Hepatocyte (in vitro differentiated cells): ENCODE measurements at regions not wholly inside any gene's neighbourhood (a gene's known extent, or its start where the extent isn't known, plus 50 kb on each side); places are given as distances from the start of the nearest gene placed in this dataset.

Experiments
- DNase-seq: peaks from one replicate; pipeline ENCODE4 v3.0.0-alpha.2; 2016; ENCODE audit warnings: low spot score
- H2AFZ ChIP-seq: fragments of 200-600 bp; sonication (generic); 2 replicates; pipeline ENCODE4 v1.6.0; 2016; ENCODE audit warnings: antibody characterized with exemption, mild to moderate bottlenecking
- H3K27ac ChIP-seq: fragments of 200-600 bp; sonication (generic); 2 replicates; pipeline ENCODE4 v1.5.1; 2016; ENCODE audit warnings: mild to moderate bottlenecking
- H3K27me3 ChIP-seq: fragments of 200-600 bp; sonication (generic); 2 replicates; pipeline ENCODE4 v1.6.1; 2016
- H3K36me3 ChIP-seq: fragments of 200-600 bp; sonication (generic); replicated peaks from 2 replicates; pipeline ENCODE4 v1.5.1; 2016; ENCODE audit warnings: low read depth; ENCODE audit not compliant: insufficient read depth
- H3K4me1 ChIP-seq: fragments of 200-600 bp; sonication (generic); 2 replicates; pipeline ENCODE4 v1.5.1; 2016; ENCODE audit warnings: mild to moderate bottlenecking, moderate library complexity; ENCODE audit not compliant: insufficient read depth
- H3K4me2 ChIP-seq: fragments of 200-600 bp; sonication (generic); 2 replicates; pipeline ENCODE4 v1.6.0; 2016
- H3K4me3 ChIP-seq: fragments of 200-600 bp; sonication (generic); 2 replicates; pipeline ENCODE4 v1.5.1; 2016; ENCODE audit warnings: mild to moderate bottlenecking
- H3K79me2 ChIP-seq: fragments of 200-600 bp; sonication (generic); 2 replicates; pipeline ENCODE4 v1.6.0; 2017; ENCODE audit warnings: mild to moderate bottlenecking
- H3K9me2 ChIP-seq: fragments of 200-600 bp; sonication (generic); replicated peaks from 2 replicates; pipeline ENCODE4 v1.6.0; 2017; ENCODE audit warnings: mild to moderate bottlenecking; ENCODE audit not compliant: insufficient read depth
- H3K9me3 ChIP-seq: fragments of 200-600 bp; sonication (generic); 2 replicates; pipeline ENCODE4 v1.5.1; 2016; ENCODE audit warnings: low read depth, mild to moderate bottlenecking
- H4K20me1 ChIP-seq: fragments of 200-600 bp; sonication (generic); 2 replicates; pipeline ENCODE4 v1.6.0; 2016; ENCODE audit warnings: mild to moderate bottlenecking; ENCODE audit not compliant: insufficient read depth, poor library complexity, severe bottlenecking
- CTCF ChIP-seq: fragments of 200-600 bp; sonication (generic); IDR thresholded peaks from 2 replicates; pipeline ENCODE4 v1.5.1; 2016; ENCODE audit warnings: antibody characterized with exemption, mild to moderate bottlenecking; ENCODE audit not compliant: poor library complexity
- EZH2 ChIP-seq: fragments of 200-600 bp; sonication (generic); IDR thresholded peaks from 2 replicates; pipeline ENCODE4 v1.6.1; 2016; ENCODE audit warnings: antibody characterized with exemption, mild to moderate bottlenecking, borderline replicate concordance
- EZH2phosphoT487 ChIP-seq: fragments of 200-600 bp; sonication (generic); IDR thresholded peaks from one replicate; pipeline ENCODE4 v1.6.1; 2018; ENCODE audit warnings: antibody characterized with exemption, mild to moderate bottlenecking, low read depth, moderate library complexity; ENCODE audit not compliant: unreplicated experiment, severe bottlenecking
- WGBS: methylation state at CpG from one replicate; pipeline ENCODE4 v1.1.6; 2016; ENCODE audit warnings: low lambda C conversion rate; ENCODE audit errors: missing lambda C conversion rate; 5-methylcytosine and 5-hydroxymethylcytosine counted together

DNA sequence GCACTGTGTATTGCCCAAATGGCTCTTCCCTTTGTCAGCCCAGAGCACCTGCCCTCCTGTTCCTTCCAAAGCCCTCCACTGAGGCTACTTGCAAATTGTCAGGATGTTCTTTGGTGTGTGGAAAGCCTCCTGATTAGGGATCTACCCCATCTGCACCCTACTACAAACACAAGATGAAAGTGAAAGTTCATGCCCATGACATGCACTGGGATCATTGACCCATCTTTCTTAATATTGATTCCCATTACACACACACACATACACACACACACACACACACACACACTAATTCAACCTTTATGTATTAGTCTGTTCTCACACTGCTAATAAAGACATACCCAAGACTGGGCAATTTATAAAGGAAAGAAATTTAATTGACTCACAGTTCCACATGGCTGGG lies 213.7 kb upstream of the IGFBP3 start:
- H3K9me3 ChIP-seq: no peaks in the 10 kb centered on the region
- H3K9me2 ChIP-seq: no peaks in the 10 kb centered on the region
- H2AFZ ChIP-seq: no peak overlapping the region
- H4K20me1 ChIP-seq: no peaks in the 10 kb centered on the region
- TF ChIP-seq EZH2phosphoT487 (no peak), CTCF (no peak), EZH2 (no peak)
- peaks cover 5% of the 10 kb centered on the region for H3K4me1 ChIP-seq
- no peaks in the 10 kb centered on the region for H3K36me3 ChIP-seq
- H3K79me2 ChIP-seq: no peaks in the 10 kb centered on the region
- no peak overlapping the region for H3K4me3 ChIP-seq
- H3K27ac ChIP-seq: no peak overlapping the region
- H3K27me3 ChIP-seq: no peaks in the 10 kb centered on the region
- DNase-seq: no peak
- H3K4me2 ChIP-seq: no peak overlapping the region

DNA sequence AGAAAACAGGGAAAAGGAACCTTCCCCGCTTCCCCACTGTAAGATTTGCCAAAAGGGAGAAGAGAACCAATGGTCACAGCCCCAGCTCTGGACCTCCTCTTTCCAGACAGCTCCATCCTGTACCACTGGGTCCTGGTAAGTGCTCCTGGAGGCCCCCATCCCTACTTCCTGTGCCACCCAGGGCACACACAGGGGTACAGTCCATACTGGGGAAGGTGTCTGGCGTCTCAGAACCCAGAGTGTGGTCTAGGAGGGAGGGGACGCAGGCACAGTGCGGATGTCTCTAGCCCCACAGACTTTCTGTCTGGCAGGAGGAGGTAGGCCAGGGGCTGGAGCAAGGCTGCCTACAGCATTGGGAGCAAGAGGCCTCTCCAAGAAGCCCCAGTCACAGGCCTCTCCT lies 213.3 kb upstream of the IGFBP3 start:
- H3K4me1 ChIP-seq: peaks cover 5% of the 10 kb centered on the region
- 93% methylated on average over 4 of the region's 4 CpGs for WGBS
- DNase-seq: no peak
- no peak overlapping the region for H3K4me3 ChIP-seq
- H3K4me2 ChIP-seq: no peak overlapping the region
- no peaks in the 10 kb centered on the region for H3K27me3 ChIP-seq
- H3K36me3 ChIP-seq: no peaks in the 10 kb centered on the region
- H3K9me2 ChIP-seq: no peaks in the 10 kb centered on the region
- no peaks in the 10 kb centered on the region for H3K79me2 ChIP-seq
- no peak overlapping the region for H2AFZ ChIP-seq
- no peaks in the 10 kb centered on the region for H3K9me3 ChIP-seq
- no peak for TF ChIP-seq EZH2
- TF ChIP-seq CTCF: no peak
- no peak for TF ChIP-seq EZH2phosphoT487
- H4K20me1 ChIP-seq: no peaks in the 10 kb centered on the region
- H3K27ac ChIP-seq: no peak overlapping the region

- WGBS: 97% methylated on average over 3 of the region's 3 CpGs
- Histone ChIP-seq H3K36me3 (no peaks in the 10 kb centered on the region), H3K27me3 (no peaks in the 10 kb centered on the region), H4K20me1 (no peaks in the 10 kb centered on the region), H3K4me1 (peaks cover 5% of the 10 kb centered on the region), H3K79me2 (no peaks in the 10 kb centered on the region), H3K4me2 (no peak overlapping the region), H3K27ac (no peak overlapping the region), H3K4me3 (no peak overlapping the region), H3K9me3 (no peaks in the 10 kb centered on the region), H3K9me2 (no peaks in the 10 kb centered on the region), H2AFZ (no peak overlapping the region)
- no peak for TF ChIP-seq CTCF
- no peak for TF ChIP-seq EZH2phosphoT487
- no peak for TF ChIP-seq EZH2
- no peak for DNase-seq
Observed at GRCh38 chr7:46133751-46134150, 212.7 kb upstream of the IGFBP3 start.

- no peaks in the 10 kb centered on the region for H3K79me2 ChIP-seq
- H3K4me3 ChIP-seq: no peak overlapping the region
- H3K27me3 ChIP-seq: no peaks in the 10 kb centered on the region
- no peaks in the 10 kb centered on the region for H4K20me1 ChIP-seq
- no peaks in the 10 kb centered on the region for H3K9me3 ChIP-seq
- H3K36me3 ChIP-seq: no peaks in the 10 kb centered on the region
- WGBS: 77% methylated on average over 6 of the region's 6 CpGs
- no peak overlapping the region for H2AFZ ChIP-seq
- H3K4me2 ChIP-seq: no peak overlapping the region
- no peak overlapping the region for H3K27ac ChIP-seq
- peaks cover 5% of the 10 kb centered on the region for H3K4me1 ChIP-seq
- no peak for DNase-seq
- no peak for TF ChIP-seq EZH2
- no peak for TF ChIP-seq CTCF
- no peak for TF ChIP-seq EZH2phosphoT487
- no peaks in the 10 kb centered on the region for H3K9me2 ChIP-seq
Observed at GRCh38 chr7:46133072-46133471, 212.0 kb upstream of the IGFBP3 start.
